Dedifferentiated amniotic fluid mesenchymal stem cell (primary cell): ENCODE measurements at regions not wholly inside any gene's neighbourhood (a gene's known extent, or its start where the extent isn't known, plus 50 kb on each side); places are given as distances from the start of the nearest gene placed in this dataset.
"Not testable (repeated sequence)": the region's sequence is repeated elsewhere in the genome, so short reads cannot be mapped to it uniquely, and the experiment has no call there.

ENCODE experiments used
- DNase-seq: peaks from one replicate; pipeline ENCODE4 v3.0.0-alpha.2; 2016; ENCODE audit errors: extremely low spot score

DNA sequence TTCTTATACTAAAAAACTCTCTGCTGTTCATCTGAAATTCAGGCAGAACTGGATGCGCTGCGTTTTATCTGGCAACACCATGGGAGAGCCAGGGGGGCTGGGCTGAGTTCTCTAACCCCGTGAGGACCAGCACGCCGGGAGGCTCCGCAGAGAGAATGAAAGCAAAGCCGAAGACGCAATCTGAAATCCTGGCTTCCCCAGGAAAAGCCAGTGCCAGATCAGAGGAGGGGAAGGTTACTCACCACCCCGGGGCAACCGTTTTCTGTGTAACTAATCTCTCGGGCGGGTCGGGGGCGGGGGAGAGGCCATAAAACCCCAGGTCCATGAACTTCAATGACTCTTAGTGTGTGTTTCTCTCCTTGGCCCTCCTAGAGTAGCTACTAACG, 99.4 kb downstream of the SHANK2 start:
- DNase-seq = no peak

DNA sequence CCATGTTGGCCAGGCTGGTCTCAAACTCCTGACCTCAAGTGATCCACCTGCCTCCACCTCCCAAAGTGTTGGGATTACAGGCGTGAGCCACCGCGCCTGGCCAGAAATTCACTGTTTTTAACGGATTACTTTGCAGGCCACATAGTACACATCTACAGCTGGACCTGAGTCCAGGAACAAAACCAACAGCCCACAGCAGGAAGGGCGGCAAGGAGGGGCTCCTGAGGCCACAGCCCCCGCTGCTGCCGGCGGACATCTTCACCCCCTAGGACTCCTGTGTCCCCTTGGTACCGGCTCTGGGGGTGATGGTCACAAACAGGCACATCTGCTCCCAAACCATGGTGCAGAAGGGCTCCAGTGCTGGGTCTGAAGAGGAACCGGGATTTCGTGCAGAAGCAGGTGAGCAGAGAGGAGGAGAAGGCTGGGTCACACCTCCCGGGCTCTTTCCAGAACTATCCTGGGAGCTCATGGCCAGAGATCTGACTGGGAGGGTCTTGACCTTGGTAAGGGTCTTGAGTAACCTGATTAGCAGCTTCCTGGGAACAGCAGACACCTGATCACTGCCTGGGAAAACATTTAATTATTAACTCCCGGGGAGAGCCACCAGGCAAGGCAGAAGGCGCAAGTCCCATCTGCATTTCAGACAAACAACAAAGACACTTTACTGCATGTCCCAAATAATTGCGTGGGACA, 99.9 kb downstream of the SHANK2 start:
- not testable (repeated sequence) for DNase-seq

DNA sequence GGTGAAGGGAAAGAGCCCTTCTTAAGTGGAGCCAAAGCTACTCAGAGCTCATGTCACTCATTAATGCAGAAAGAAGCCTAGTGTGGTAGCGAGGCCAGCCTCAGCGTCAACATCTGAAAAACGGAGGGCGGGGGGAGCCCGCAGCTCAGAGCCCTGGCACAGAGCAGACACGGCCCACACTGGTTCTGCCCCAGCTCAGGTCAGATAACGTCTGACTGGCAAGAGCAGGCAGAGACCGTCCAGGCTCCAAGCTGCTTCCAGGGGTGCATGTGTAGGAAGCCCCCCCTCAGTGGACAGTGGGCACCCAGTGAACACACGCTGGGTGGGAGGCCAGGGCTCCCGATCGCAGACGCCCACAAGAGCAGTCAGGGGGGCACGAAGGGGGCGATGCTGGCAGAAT, 100.8 kb downstream of the SHANK2 start:
- no peak for DNase-seq

DNA sequence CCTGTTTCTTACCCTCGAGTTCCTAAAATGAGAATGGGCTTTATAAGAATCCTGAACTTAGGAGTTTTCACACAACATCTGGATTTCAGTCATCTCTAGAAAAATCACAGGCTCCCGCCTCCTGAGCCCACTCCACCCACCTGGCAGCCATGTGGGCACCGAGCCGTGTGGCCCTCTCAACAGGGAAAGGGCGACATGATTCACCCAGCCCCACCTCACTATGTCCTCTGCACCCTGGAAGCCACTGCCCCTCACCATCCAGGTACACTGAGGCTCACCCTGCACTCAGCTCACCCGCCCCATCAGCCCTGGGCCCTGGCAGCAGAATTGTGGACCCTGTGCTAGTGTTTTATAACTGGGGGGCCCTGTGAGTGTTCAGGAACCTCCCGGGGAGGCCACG, 101.5 kb downstream of the SHANK2 start:
- DNase-seq = no peak

DNA sequence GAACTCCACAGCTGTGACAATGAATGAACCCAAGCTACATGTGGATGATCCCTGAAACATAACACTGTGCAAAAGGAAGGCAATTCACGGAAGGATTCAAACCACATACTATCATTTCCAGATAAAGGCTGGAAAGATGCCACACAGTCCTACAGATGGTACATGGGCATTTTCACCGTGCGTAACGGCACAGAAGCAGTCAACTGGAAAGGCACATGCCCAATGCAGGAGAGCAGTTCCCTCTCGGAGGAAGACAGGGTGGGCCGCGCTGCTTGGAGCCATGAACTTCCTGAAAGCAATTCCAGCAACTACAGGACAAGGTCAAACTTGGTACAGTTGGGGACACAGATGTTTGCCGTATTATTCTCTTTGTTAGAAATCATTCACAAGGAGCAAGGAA, 103.7 kb downstream of the SHANK2 start:
- DNase-seq = no peak

DNA sequence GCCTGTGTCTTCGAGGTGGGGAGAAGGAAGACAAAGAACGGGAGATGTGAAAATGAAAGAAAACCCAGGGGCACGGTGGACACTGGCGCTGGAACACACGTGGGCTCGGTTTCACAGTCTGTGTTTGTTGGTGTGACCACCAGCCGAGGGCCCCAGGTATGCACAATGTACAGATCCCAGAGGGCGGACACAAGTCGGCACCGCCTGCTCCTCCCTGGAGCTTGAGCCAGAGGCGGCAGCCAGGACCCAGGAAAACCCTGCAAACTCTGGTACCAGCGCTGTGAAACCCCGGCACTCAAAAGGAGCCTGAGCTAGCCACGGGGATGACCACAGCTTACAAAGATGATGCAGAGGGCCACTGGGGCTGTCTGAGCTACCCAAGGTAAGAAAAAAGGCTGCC, 105.0 kb downstream of the SHANK2 start:
- no peak for DNase-seq

DNA sequence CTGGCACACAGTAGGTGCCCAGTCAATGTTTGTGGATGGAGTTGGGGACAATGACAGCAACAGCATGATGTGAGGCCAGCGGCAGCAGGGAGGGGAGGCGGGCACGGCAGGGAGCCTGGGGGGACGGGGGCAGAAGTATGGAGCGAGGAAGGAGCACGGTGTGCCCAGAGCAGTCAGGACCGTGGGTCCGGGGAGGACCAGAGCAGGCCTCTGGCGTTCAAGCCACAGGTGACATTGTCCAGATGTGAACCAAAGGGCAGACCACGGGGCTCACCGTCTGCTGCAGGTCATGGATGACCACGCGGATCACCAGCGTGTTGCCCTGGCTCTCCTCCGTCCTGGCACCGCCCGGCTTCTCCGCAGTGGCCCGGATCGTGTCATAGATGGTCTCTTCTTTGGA, 105.5 kb downstream of the SHANK2 start:
- no peak for DNase-seq

DNA sequence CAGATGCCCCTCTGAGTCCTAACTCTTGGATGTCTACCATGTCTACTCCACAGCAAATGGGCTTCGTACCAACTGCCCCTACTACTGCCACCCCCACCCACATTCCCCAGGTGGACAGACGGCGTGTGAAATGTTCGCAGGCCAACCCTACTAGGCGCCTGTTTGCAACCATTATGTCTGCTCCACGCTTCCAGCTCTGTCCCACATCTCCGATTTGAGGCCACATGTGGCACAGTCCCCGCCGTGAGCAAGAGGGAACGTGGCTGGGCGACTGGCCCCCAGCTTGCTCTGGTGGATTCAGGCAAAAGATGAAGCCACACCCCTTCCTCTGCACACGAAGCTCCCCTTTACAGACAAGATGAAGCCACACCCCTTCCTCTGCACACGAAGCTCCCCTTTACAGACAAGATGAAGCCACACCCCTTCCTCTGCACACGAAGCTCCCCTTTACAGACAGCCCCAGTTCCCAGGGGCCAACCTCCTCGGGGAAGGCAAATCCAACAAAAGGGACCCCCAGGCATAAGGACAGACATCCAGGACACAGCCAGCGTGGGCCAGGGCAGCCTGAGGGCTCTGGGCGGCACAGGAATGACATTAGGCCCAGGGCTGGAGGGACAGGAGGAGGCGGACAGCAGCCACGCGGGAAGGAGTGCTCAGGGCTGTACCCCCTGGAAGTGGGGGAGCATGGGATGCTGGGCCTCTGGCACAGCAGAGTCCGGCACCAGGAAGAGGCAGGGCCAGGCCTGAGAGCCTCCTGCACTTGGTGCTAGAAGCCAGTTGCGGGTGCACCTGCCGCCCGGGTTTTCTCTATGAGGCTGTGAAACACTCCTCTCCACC, 106.2 kb downstream of the SHANK2 start:
- no peak for DNase-seq

DNA sequence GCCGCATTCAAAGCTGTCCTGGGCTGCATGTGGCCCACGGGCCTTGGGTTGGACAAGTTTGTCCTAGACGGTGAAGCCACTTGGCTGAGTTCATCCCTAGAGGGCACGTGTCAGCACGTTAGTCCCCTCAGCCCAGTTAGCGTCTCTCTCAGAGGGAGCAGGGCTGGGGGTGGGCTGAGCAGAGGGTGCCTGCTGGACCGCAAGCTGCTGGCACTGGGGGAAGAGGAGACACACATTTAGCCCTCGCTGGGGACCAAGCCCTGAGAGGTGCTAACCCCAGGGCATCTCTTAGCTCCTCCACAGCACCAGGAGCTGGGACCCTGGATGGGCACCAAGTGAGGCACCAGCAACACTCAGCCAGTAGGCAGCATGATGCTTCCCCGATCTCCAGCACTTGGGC, 107.0 kb downstream of the SHANK2 start:
- no peak for DNase-seq

DNA sequence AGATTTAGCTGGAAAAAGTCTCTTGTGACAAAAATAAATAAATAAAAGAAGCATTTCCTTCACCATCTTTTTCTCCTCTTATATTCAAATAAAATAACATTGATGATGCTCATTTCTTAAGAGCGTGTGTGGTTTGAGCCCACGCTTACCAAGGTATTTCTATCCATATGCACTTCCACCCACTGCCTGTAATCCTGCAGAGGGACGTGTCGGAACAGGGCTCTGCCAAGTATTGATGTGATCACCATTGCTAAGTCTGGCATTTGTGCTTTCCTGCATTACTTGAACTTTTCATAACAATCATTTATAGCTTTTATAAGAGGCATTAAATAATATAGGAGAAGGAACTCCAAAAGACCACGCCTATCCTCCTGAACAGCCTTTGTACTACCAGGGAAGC, 107.6 kb downstream of the SHANK2 start:
- no peak for DNase-seq

DNA sequence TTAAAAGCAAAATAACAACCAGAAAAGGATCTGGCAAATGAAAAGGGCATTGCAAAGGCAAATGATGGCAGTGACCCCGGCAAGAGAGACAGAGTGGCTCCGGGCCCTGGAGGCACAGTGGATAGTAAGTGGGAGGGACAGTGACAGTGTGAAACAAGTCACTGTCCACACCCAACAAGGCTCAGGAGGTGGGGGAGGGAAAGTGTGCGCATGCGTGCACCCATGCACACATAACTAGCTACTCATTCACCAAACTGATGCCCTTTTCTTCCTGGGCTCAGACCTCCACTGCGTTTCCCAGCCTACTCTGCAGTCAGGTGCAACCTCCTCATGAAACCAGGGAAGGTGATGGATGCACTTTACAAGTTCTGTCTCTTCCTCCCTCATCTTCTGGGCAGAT, 108.4 kb downstream of the SHANK2 start:
- DNase-seq = no peak

DNA sequence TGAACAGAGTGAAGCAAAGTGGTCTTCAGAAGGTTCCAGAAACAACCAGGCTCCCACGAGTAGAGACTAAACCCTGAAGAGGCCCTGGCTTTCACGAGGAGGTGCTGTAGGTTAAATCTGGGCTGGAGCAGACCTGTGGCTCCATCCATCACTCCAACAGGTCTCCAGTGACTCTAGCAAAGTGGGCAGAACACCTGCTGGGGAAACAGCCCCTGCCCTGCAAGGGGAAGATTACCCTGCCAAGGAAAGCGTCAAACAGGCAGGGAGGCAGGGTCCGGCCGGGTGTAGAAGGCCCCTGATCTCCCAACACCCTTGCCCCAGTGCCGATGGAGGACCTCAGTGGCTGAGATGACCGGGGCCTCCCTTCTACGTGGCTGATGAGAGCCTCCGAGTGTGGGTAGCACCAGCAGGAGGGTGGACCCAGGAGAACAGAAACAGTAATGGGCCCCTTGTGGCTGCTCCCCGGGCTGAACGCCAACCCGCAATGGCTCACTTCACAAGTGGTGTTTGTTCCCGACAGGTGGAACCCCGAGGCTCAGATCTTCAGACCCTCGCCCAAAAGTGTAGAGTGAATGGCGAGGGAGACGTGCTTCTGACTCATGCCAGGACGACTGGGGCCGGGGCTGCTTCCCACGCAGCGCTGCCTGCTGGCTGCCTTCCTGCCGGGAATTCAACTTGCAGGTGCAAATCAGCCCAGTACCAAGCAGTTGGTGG, 112.0 kb downstream of the SHANK2 start:
- no peak for DNase-seq

DNA sequence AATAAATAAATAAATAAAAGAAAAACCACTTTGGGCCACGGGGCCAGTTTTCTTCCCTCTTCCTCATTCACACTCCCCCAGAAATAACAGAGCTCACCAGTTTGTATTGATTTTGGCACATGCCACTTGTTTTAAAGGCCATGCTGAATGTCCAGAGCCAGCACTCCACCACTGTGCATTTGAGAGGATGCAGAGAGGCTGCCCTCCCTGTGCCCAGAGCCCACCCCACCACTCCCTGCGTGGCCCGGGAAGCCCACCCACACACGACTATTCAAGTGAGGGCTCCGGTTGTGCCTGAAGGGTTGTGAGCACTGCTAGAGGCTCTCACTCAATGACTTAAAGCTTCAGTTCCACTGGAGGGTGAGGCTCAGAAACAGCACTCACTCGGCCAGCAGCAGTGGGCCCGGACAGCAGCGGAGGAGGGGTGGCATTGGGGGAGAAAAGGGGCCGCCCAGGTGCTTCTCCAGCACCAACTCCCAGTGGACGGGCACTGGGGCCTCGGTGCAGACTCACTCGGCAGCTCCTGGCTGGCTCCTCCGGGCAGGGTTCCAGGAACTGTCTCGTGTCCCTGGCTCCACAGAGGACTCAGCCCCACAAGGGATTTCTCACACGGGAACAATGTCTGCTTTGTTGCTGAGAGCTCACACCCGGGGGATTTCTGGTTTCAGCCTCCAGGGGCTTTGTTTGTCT, 112.7 kb downstream of the SHANK2 start:
- DNase-seq = no peak

DNA sequence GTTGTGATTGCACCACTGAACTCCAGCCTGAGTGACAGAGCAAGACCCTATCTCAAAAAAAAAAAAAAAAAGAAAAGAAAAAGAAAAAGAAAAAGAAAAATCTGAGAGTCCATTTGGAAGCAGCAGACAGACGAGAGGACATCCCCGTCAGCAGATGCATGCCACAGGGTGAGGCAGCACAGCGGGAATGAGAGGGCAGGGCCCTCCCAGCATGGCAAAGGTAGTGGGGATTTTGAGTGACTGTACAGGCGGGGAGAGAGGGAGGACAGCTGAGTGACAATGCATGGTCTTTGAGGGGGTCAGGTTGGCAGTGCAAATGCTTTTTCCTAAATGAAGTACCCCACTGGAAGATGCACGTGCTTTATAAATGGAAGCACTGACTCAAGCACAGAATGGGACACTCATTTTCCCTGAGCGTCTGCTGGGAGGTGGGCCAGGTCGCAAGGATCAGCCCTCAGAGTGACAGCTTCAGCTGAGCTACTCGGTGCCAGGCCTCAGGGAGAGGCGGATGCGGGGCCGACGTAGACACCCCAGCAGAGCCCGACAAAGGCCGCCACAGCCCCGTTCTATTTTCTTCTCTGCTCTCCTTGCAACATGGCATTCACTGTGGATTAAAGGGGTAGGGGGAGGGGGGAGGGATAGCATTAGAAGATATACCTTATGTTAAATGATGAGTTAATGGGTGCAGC, 113.5 kb downstream of the SHANK2 start:
- no peak for DNase-seq

DNA sequence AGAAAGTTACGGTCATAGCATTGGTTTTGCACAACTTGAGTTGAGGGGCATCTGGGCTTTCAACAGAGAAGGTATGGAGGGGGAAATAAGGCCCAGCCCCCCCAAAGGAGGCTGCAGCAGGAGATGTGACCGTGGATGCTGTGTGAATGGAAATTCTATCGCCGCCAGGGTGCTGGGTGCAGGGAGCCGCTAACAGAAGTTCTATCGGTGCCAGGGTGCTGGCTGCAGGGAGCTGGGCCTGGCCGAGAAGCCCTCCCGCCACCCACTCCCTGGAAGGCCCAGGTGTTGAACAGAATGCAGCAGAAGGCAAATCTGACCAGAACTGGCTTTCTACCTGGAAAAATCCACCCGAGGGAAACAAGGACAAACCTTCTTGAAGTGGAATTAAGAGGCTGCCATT, 115.0 kb downstream of the SHANK2 start:
- no peak for DNase-seq

DNA sequence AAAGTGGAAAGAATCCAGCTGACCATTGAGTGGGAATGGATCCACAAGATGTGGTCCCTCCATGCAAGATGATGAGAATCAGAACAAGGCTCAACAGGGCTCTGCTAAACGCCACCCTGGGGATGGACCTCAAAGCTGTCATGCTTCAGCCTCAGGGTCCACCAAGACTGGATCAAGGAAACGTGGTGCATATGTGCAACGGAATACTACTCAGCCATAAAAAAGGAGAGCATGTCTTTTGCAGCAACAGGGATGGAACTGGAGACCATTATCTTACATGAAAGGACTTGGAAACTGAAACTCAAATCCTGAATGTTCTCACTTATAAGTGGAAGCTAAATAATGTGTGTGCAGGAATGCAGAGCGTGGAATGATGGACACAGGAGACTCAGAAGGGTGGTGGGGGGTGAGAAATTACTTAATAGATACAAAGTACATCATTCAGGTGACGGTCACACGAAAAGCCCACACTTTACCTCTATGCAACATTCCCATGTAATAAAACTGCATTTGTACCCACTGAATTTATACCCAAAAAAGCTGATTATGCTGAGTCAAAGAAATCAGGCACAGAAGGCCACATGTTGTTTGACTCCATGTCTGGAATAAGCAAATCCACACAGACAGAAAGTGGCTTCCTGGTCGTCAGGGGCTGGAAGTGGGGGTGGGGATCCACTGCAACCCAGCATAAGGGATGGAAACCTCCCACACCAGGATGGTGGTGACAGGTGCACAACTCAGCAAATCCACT, 116.1 kb downstream of the SHANK2 start:
- DNase-seq = no peak

DNA sequence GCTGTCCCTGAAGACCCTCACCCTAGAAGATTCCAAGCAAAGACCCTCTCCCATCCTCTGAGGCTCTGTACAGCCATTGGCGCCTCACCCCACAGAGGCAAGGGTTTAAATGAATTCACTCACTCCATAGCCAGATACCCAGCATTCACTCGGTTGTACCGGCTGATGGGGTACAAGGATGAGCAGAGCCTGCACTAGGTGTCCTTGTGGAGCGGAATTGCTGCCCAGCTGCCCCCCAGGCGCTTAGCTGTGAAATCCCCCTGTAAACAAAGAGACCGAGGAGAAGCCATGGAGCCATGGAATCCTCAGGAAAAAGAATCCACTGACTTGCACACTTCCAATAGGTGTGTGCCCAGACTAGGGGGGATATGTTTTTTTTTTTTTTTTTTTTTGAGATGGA, 117.3 kb downstream of the SHANK2 start:
- no peak for DNase-seq

DNA sequence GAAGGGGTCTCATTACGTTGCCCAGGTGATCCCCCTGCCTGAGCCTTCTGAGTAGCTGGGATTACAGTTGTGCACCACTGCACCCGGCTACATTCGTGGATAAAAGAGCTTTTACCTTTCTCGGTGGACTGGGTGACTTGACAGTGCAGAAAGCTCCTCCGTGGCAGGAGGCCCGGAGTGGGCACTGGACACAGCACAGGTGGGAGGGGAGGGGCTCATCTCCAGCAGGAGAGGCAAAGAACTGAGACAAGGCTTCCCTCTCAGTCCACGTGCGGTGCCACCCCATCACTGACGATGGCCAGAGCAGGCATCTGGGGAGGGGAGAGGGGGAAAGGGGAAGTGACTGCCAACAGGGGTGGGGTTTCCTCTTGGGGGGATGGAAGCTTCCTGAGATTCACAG, 118.4 kb downstream of the SHANK2 start:
- DNase-seq = no peak

DNA sequence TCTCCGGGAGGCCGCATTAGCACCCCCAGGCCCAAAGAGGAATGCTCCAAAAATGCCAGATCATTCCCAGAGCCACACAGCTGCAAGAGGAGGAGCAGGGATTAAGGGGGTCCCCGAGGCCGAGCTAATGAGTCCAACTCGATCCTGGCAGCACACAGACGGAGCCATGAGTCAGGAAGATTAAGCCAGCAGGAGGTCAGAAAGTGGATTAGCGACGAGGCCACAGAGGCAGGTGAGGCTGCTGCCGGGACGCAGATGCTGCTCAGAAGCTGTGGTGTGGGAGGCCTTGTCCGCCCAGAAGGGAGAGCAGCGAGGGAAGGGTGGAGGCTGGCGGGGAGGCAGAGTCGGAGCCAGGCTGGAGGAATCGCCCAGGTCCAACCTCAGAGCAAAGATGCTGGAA, 120.5 kb downstream of the SHANK2 start:
- no peak for DNase-seq

DNA sequence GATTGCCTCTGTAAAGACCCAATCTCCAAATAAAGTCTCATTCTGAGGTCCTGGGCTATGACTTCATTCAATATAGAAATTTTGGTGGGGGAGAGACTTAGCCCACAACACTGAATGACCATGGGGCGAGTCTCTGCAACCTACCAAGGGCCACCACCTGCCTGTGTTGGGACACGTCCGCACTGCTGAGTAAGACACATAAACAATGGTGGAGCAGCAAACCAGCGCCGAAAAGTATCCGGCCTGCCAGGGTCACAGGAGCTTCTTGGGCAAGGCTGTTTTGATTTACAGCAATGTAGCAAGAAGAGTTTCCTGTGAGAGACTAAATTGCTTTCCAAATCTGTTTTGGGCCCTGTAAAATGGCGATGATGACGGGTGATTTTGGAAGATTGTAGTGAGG, 122.3 kb downstream of the SHANK2 start:
- DNase-seq = no peak

DNA sequence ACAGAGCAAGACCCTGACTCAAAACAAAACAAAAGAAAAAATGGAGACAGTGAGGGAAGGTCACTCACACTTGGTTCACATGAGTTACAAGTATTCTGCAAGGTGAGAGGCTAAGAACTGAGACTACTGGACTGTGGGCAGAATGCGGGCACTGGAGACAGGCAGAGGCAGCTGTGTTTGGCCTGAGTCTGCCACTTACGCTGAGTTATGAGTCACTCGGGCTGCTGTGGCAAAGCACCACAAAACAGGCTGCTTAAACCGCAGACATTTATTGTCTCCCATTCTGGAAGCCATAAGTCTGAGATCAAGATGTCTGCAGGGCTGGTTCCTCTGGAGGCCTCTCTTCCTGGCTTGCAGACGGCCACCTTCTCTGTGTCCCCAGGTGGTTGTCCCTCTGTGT, 122.8 kb downstream of the SHANK2 start:
- DNase-seq = no peak
